HCT116 (cell line): ENCODE measurements at regions not wholly inside any gene's neighbourhood (a gene's known extent, or its start where the extent isn't known, plus 50 kb on each side); places are given as distances from the start of the nearest gene placed in this dataset.

Source experiments
- ATAC-seq: fragments of 200-7000 bp; cut with Tn5 transposase; 2 replicates; pipeline ENCODE4 v1.9.1; 2020; ENCODE audit warnings: mild to moderate bottlenecking, moderate library complexity
- BruUV-seq: library from RNA; stranded (reverse); fragments of 400-500 nt; replicated peaks from 2 replicates; lab custom pipeline; 2021; lab: Mats Ljungman, UMichigan
- CTCF ChIA-PET: fragments of 300-600 bp; sonication (Branson Sonifier 250); formaldehyde crosslinking; loops from one replicate; lab custom pipeline; 2021; ENCODE audit warnings: antibody characterized with exemption; lab: Charles Lee
- POLR2A ChIA-PET: fragments of 300-600, 350-600 bp; sonication (Branson Sonifier 250); formaldehyde crosslinking; loops from one replicate; lab custom pipeline; 2021; ENCODE audit warnings: antibody characterized with exemption; lab: Charles Lee
- RAD21 ChIA-PET, 2 experiments: fragments of 300-600 bp; sonication (Branson Sonifier 250); formaldehyde crosslinking; loops; one replicate each; lab custom pipeline; 2023; ENCODE audit warnings: low total read pairs in 2 of 2; ENCODE audit not compliant: uncharacterized antibody in 2 of 2, unreplicated experiment in 2 of 2, low non-redundant PET in 1 of 2; lab: Charles Lee
- DNase-seq: peaks from one replicate; pipeline ENCODE4 v3.0.0-alpha.2; 2010; ENCODE audit warnings: low read depth, low spot score
- H2AFZ ChIP-seq: fragments of 200-600 bp; shearing (Covaris generic), sonication (generic); 2 replicates; pipeline ENCODE4 v1.6.1; 2017; ENCODE audit warnings: low read depth, mixed run types, mixed read lengths, antibody characterized with exemption, low read length; ENCODE audit not compliant: poor library complexity, severe bottlenecking
- H3K27ac ChIP-seq: 2 replicates; pipeline ENCODE4 v1.5.1; 2012; ENCODE audit warnings: low read depth, low read length
- H3K27me3 ChIP-seq: fragments of 200-600 bp; sonication (generic); 2 replicates; pipeline ENCODE4 v1.6.1; 2016; ENCODE audit warnings: mixed run types, low read length, mixed read lengths; ENCODE audit not compliant: insufficient read depth
- H3K36me3 ChIP-seq, 2 experiments: fragments of 200-500 bp in 1 of 2; fragments of 200-600 bp in 1 of 2; sonication (Bioruptor generic) in 1 of 2; sonication (generic) in 1 of 2; 2 replicates each; pipeline versions ENCODE4 v1.5.1 to v1.6.1; 2014 to 2016; ENCODE audit warnings: low read length in 2 of 2, inconsistent platforms in 1 of 2, mixed read lengths in 1 of 2, mixed run types in 1 of 2; ENCODE audit not compliant: insufficient read depth in 2 of 2, control insufficient read depth in 1 of 2
- H3K4me1 ChIP-seq, 2 experiments: fragments of 200-600 bp in 1 of 2; sonication (generic) in 1 of 2; 2 replicates each; pipeline versions ENCODE4 v1.5.1 to v1.6.1; 2012 to 2017; ENCODE audit warnings: low read length in 2 of 2, inconsistent platforms in 1 of 2, mild to moderate bottlenecking in 1 of 2, mixed read lengths in 1 of 2, mixed run types in 1 of 2, moderate library complexity in 1 of 2; ENCODE audit not compliant: insufficient read depth in 2 of 2, control insufficient read depth in 1 of 2
- H3K4me2 ChIP-seq: fragments of 200-600 bp; sonication (generic); 2 replicates; pipeline ENCODE4 v1.6.1; 2017; ENCODE audit warnings: mixed run types, low read length, mixed read lengths
- H3K4me3 ChIP-seq, 2 experiments: fragments of 200-600 bp in 1 of 2; sonication (generic) in 1 of 2; replicated peaks in 1 of 2; 2 replicates each; pipeline ENCODE4 v1.5.1; 2011 to 2016; ENCODE audit warnings: low read length in 2 of 2, control low read depth in 1 of 2, low read depth in 1 of 2, mild to moderate bottlenecking in 1 of 2, mixed read lengths in 1 of 2, mixed run types in 1 of 2
- H3K79me2 ChIP-seq: fragments of 200-600 bp; sonication (generic); 2 replicates; pipeline ENCODE4 v1.6.1; 2017; ENCODE audit warnings: mild to moderate bottlenecking, mixed run types, low read length, moderate library complexity, mixed read lengths; ENCODE audit not compliant: insufficient read depth
- H3K9ac ChIP-seq: fragments of 200-600 bp; sonication (generic); 2 replicates; pipeline ENCODE4 v1.6.1; 2016; ENCODE audit warnings: low read length, mixed read lengths
- H3K9me2 ChIP-seq: fragments of 200-600 bp; sonication (generic), shearing (Covaris generic); 2 replicates; pipeline ENCODE4 v1.6.1; 2017; ENCODE audit warnings: mixed run types, mild to moderate bottlenecking, moderate library complexity; ENCODE audit not compliant: insufficient read depth
- H3K9me3 ChIP-seq, 2 experiments: fragments of 200-500 bp in 1 of 2; fragments of 200-600 bp in 1 of 2; sonication (Bioruptor generic) in 1 of 2; sonication (generic) in 1 of 2; 2 replicates each; pipeline ENCODE4 v1.6.1; 2014 to 2017; ENCODE audit warnings: low read length in 2 of 2, mixed read lengths in 2 of 2, inconsistent platforms in 1 of 2, low read depth in 1 of 2, mild to moderate bottlenecking in 1 of 2, mixed run types in 1 of 2, moderate library complexity in 1 of 2; ENCODE audit not compliant: control insufficient read depth in 1 of 2, insufficient read depth in 1 of 2
- H4K20me1 ChIP-seq: fragments of 200-600 bp; sonication (generic), shearing (Covaris generic); 2 replicates; pipeline ENCODE4 v1.6.1; 2017; ENCODE audit warnings: mixed run types, mild to moderate bottlenecking, moderate library complexity; ENCODE audit not compliant: insufficient read depth
- CEBPB ChIP-seq: IDR thresholded peaks from 2 replicates; pipeline ENCODE4 v1.6.1; 2012; ENCODE audit warnings: low read depth
- EGR1 ChIP-seq: IDR thresholded peaks from 2 replicates; pipeline ENCODE4 v1.6.1; 2012; ENCODE audit warnings: low read depth
- EZH2phosphoT487 ChIP-seq: fragments of 200-600 bp; IDR thresholded peaks from 2 replicates; pipeline ENCODE4 v1.6.1; 2018; ENCODE audit warnings: antibody characterized with exemption, borderline replicate concordance
- FOSL1 ChIP-seq: IDR thresholded peaks from 2 replicates; pipeline ENCODE4 v1.6.1; 2012; ENCODE audit warnings: low read depth
- JUND ChIP-seq: IDR thresholded peaks from 2 replicates; pipeline ENCODE4 v1.6.1; 2012
- POLR2A ChIP-seq: IDR thresholded peaks from 2 replicates; pipeline ENCODE4 v1.7.0; 2011; ENCODE audit warnings: borderline replicate concordance; ENCODE audit not compliant: insufficient read depth, insufficient read length; ENCODE audit errors: extremely low read depth
- POLR2AphosphoS5 ChIP-seq: IDR thresholded peaks from 2 replicates; pipeline ENCODE4 v1.6.1; 2011; ENCODE audit warnings: mild to moderate bottlenecking, low read depth, low read length, moderate library complexity
- RAD21 ChIP-seq: IDR thresholded peaks from 2 replicates; pipeline ENCODE4 v1.6.1; 2012; ENCODE audit warnings: low read depth, mild to moderate bottlenecking
- REST ChIP-seq: IDR thresholded peaks from 2 replicates; pipeline ENCODE4 v1.6.1; 2012; ENCODE audit warnings: low read depth
- YY1 ChIP-seq: IDR thresholded peaks from 2 replicates; pipeline ENCODE4 v1.6.1; 2011; ENCODE audit warnings: low read length, low read depth, moderate library complexity, mild to moderate bottlenecking; ENCODE audit not compliant: insufficient replicate concordance; ENCODE audit errors: extremely low read depth
- ZFX ChIP-seq: fragments of 450-650 bp; IDR thresholded peaks from 2 replicates; pipeline ENCODE4 v1.6.1; 2017
- intact Hi-C: fragments of 100-400 bp; cut with micrococcal nuclease; formaldehyde crosslinking; loops from 2 replicates; pipeline ENCODE4 v1.10.0; 2022
- TF ChIP-seq, protein P1 (sequence below): IDR thresholded peaks from 2 replicates; pipeline ENCODE4 v1.6.1; 2011; ENCODE audit warnings: mild to moderate bottlenecking, low read length, moderate library complexity; ENCODE audit not compliant: insufficient replicate concordance; ENCODE audit errors: extremely low read depth
- TF ChIP-seq, protein P2 (sequence below): IDR thresholded peaks from 2 replicates; pipeline ENCODE4 v1.6.1; 2012

DNA sequence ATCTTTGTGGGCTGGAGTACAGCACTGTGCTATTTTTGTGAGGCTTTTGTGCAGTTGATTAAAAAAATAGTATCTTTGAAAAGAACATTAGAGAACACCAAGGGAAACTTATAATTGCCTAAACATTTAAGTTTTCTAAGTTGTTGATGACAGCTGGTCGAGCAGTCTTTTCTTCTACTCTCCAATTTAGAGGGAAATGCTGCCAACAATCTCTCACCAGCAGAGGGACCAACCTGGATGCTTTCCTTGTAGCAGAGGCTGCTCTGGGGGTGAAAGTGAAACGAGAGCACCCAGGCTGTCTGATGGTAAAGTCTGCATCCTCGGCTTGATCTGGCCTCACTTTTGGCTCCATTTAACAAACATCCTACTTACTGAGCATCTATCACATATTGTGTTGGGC lies 1286.5 kb upstream of the TENM4 start:
- no peak for DNase-seq
- RAD21 ChIA-PET, result no interaction called here
- Histone ChIP-seq H3K9me3 (peaks cover 0 to 19% of the 10 kb centered on the region in 2 experiments; a peak in 2 of 4 replicates), H4K20me1 (no peaks in the 10 kb centered on the region), H3K79me2 (no peaks in the 10 kb centered on the region), H3K4me3 (no peak overlapping the region), H3K4me2 (no peak overlapping the region)
- intact Hi-C loops, result no loop called here
- TF ChIP-seq YY1, result no peak
- no peak for TF ChIP-seq EGR1
- TF ChIP-seq, all 23 proteins: peak for 0
- no peaks in the 10 kb centered on the region for H3K4me1 ChIP-seq
- H2AFZ ChIP-seq, result no peak overlapping the region
- no peak overlapping the region for H3K27ac ChIP-seq
- no peak for ATAC-seq
- no peaks in the 10 kb centered on the region for H3K36me3 ChIP-seq
- no peak overlapping the region for H3K9ac ChIP-seq
- no TSS peak for BruUV-seq
- ChIA-PET CTCF (no interaction called here), POLR2A (no interaction called here)
- H3K9me2 ChIP-seq, result no peaks in the 10 kb centered on the region
- no peaks in the 10 kb centered on the region for H3K27me3 ChIP-seq

- no peak for ATAC-seq
- H2AFZ ChIP-seq, result no peak overlapping the region
- ChIA-PET CTCF (no interaction called here), RAD21 (no interaction called here), POLR2A (no interaction called here)
- no peak overlapping the region for H3K4me2 ChIP-seq
- H3K36me3 ChIP-seq, result no peaks in the 10 kb centered on the region
- no peak overlapping the region for H3K27ac ChIP-seq
- peaks cover 0 to 19% of the 10 kb centered on the region in 2 experiments; a peak in 2 of 4 replicates for H3K9me3 ChIP-seq
- H3K9me2 ChIP-seq, result no peaks in the 10 kb centered on the region
- H3K27me3 ChIP-seq, result no peaks in the 10 kb centered on the region
- intact Hi-C loops, result no loop called here
- H4K20me1 ChIP-seq, result no peaks in the 10 kb centered on the region
- no peaks in the 10 kb centered on the region for H3K4me1 ChIP-seq
- no peak for DNase-seq
- BruUV-seq, result no TSS peak
- H3K4me3 ChIP-seq, result no peak overlapping the region
- no peak overlapping the region for H3K9ac ChIP-seq
- no peaks in the 10 kb centered on the region for H3K79me2 ChIP-seq
- TF ChIP-seq, protein P1, sequence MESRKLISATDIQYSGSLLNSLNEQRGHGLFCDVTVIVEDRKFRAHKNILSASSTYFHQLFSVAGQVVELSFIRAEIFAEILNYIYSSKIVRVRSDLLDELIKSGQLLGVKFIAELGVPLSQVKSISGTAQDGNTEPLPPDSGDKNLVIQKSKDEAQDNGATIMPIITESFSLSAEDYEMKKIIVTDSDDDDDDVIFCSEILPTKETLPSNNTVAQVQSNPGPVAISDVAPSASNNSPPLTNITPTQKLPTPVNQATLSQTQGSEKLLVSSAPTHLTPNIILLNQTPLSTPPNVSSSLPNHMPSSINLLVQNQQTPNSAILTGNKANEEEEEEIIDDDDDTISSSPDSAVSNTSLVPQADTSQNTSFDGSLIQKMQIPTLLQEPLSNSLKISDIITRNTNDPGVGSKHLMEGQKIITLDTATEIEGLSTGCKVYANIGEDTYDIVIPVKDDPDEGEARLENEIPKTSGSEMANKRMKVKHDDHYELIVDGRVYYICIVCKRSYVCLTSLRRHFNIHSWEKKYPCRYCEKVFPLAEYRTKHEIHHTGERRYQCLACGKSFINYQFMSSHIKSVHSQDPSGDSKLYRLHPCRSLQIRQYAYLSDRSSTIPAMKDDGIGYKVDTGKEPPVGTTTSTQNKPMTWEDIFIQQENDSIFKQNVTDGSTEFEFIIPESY, result no peak
- TF ChIP-seq POLR2AphosphoS5, result no peak
- no peak for TF ChIP-seq RAD21
- TF ChIP-seq FOSL1, result no peak
- TF ChIP-seq REST, result no peak
- no peak for TF ChIP-seq EZH2phosphoT487
- no peak for TF ChIP-seq POLR2A
- TF ChIP-seq, protein P2, sequence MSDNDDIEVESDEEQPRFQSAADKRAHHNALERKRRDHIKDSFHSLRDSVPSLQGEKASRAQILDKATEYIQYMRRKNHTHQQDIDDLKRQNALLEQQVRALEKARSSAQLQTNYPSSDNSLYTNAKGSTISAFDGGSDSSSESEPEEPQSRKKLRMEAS, result no peak
- no peak for TF ChIP-seq YY1
- TF ChIP-seq CEBPB, result no peak
- TF ChIP-seq ZFX, result no peak
- no peak for TF ChIP-seq JUND
Measured at GRCh38 chr11:80726236-80726635, 1285.4 kb upstream of the TENM4 start.
